ENCODE measurements at regions not wholly inside any gene's neighbourhood (a gene's known extent, or its start where the extent isn't known, plus 50 kb on each side); places are given as distances from the start of the nearest gene placed in this dataset.

DNA sequence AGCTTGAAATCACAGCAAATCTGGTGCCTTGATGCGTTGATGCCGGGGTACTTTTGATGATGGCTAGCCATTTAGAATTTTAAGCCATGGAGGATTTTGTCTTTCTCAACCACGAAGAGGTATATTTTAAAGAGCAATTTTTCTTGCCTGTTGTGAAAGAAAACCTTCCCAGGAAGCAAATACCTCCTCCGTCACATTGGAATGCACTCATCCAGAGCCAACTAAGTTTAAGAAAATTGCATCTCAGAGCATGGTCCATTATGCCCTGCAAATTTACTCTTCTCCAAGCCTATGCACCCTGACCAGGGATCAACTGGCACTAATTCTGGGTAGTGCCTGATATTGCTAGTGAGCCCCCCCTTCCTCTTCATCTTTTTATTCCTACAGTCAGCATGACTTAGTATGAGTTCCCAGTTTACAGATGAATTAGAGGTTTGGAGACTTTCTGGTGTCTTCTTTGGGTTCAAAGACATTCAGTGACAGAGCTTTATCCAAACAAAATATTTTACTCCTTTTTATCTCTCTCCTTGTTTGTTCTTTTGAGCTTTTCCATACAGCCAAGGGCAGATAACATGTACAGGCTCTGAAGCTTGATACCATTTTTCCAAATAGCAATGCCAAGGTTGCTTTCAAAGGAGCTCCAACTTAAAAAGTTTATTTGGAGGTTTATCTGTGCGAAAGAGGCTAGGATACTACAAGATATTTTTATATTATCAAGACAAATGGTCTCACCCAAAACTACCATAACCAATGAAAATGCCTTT, 56.6 kb upstream of the ANK3 start:
- TF ChIP-seq, protein P1, sequence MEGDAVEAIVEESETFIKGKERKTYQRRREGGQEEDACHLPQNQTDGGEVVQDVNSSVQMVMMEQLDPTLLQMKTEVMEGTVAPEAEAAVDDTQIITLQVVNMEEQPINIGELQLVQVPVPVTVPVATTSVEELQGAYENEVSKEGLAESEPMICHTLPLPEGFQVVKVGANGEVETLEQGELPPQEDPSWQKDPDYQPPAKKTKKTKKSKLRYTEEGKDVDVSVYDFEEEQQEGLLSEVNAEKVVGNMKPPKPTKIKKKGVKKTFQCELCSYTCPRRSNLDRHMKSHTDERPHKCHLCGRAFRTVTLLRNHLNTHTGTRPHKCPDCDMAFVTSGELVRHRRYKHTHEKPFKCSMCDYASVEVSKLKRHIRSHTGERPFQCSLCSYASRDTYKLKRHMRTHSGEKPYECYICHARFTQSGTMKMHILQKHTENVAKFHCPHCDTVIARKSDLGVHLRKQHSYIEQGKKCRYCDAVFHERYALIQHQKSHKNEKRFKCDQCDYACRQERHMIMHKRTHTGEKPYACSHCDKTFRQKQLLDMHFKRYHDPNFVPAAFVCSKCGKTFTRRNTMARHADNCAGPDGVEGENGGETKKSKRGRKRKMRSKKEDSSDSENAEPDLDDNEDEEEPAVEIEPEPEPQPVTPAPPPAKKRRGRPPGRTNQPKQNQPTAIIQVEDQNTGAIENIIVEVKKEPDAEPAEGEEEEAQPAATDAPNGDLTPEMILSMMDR (IDR thresholded peaks at IDR 0.05; ENCODE audit: low read length), result no peak
- no peak for TF ChIP-seq EZH2 (IDR thresholded peaks at IDR 0.05; ENCODE audit: borderline replicate concordance, low read length)
